PC-3 (cell line): ENCODE measurements at regions not wholly inside any gene's neighbourhood (a gene's known extent, or its start where the extent isn't known, plus 50 kb on each side); places are given as distances from the start of the nearest gene placed in this dataset.

ENCODE experiments used
- CTCF ChIP-seq: fragments of 300-600 bp; sonication (generic); conservative IDR thresholded peaks from 2 replicates; pipeline ENCODE4 v1.5.1; 2017; ENCODE audit warnings: antibody characterized with exemption, low read depth, mild to moderate bottlenecking, low read length
- EZH2phosphoT487 ChIP-seq: fragments of 300-600 bp; sonication (generic); IDR thresholded peaks from 2 replicates; pipeline ENCODE4 v1.6.1; 2018; ENCODE audit warnings: mild to moderate bottlenecking, antibody characterized with exemption, low read length, borderline replicate concordance

- TF ChIP-seq CTCF = no peak
- TF ChIP-seq EZH2phosphoT487 = no peak
These were observed 201.0 kb downstream of the CYRIA start for GRCh38 chr2:16464641-16465040.
